ENCODE measurements at regions not wholly inside any gene's neighbourhood (a gene's known extent, or its start where the extent isn't known, plus 50 kb on each side); places are given as distances from the start of the nearest gene placed in this dataset.

DNA sequence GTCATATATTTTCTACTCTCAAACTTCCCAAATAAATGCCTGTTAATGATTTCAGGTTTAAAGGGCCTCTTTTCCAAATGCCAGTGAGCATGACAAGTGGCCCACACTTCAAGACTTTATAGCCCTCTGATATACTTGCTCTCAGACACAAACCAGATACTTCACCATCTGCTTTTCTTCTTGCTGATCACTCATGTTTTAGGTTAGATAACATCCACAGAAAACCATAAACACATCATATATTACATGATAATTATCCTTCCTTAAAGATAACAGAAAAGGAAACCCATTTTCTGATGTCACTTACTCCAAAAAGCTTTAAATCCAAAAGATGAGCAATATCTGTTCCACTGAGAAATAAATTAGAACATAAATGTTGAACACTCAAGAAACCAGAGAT lies 723.5 kb downstream of the LTN1 start:
- no peak for FAIRE-seq
- TF ChIP-seq, protein P1, sequence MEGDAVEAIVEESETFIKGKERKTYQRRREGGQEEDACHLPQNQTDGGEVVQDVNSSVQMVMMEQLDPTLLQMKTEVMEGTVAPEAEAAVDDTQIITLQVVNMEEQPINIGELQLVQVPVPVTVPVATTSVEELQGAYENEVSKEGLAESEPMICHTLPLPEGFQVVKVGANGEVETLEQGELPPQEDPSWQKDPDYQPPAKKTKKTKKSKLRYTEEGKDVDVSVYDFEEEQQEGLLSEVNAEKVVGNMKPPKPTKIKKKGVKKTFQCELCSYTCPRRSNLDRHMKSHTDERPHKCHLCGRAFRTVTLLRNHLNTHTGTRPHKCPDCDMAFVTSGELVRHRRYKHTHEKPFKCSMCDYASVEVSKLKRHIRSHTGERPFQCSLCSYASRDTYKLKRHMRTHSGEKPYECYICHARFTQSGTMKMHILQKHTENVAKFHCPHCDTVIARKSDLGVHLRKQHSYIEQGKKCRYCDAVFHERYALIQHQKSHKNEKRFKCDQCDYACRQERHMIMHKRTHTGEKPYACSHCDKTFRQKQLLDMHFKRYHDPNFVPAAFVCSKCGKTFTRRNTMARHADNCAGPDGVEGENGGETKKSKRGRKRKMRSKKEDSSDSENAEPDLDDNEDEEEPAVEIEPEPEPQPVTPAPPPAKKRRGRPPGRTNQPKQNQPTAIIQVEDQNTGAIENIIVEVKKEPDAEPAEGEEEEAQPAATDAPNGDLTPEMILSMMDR (IDR thresholded peaks at IDR 0.05; ENCODE audit: insufficient read depth, missing control alignments): no peak

DNA sequence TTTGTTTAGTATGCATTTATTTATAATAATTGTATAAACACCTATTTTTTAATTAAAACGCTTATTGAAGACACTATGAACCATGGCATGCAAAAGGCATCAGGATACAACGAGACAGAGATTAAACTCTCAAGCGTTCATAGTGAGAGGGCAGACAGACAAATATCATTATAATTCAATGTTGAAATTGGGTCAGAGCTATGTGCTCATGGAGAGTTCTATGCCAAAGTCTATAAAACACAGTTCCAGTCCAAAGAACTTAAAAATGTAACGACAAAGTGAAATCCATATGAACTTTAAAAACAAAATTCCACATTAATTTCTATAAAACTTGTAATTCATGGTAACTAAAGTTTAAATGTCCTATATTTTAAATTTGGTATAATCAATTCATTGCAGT lies 724.0 kb downstream of the LTN1 start:
- TF ChIP-seq, protein P1 (IDR thresholded peaks at IDR 0.05; ENCODE audit: insufficient read depth, missing control alignments): no peak
- FAIRE-seq: no peak
- DNase-seq (ENCODE audit: insufficient read length, low spot score): no peak

More for the DNA sequence above, 723.5 kb downstream of the LTN1 start:
- DNase-seq (ENCODE audit: insufficient read length, low spot score): no peak

DNA sequence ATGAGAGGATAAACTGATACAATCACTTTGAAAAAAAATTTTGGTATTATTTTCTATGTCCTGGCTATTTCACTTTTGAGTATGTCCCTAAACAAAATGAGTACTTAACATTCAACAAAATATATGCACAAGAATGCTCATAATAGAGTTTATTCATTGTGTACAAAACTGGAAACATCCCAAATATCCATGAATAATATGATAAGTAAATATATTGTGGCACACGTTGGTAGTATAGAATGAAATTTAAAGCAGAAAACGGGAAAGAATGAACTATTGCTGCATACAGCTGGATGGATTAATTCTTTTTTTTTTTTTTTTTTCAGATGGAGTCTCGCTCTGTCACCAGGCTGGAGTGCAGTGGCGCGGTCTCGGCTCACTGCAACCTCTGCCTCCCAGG lies 725.2 kb downstream of the LTN1 start:
- FAIRE-seq: no peak
- TF ChIP-seq, protein P1 (IDR thresholded peaks at IDR 0.05; ENCODE audit: insufficient read depth, missing control alignments): no peak
- DNase-seq (ENCODE audit: insufficient read length, low spot score): no peak

DNA sequence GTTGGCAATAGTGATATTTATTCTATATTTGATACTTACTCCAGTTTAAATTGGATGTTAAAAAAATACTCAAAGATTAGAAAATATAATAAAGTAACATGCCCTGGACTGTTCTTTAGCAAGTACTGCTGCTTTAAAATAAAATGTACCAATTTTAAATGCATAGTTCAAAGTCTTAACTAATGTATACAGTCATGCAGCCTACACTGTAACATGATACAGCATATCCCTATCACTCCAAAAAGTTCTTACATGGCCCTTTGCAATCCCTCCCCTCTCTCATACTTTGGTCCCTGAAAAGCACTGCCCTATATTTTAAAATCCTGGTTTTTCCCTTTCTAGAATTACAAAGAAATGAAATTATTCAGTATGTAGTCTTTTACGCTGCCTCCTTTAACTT lies 726.6 kb downstream of the LTN1 start:
- FAIRE-seq (no peak), DNase-seq (ENCODE audit: insufficient read length, low spot score) (no peak)
- TF ChIP-seq, protein P1 (IDR thresholded peaks at IDR 0.05; ENCODE audit: insufficient read depth, missing control alignments): no peak

DNA sequence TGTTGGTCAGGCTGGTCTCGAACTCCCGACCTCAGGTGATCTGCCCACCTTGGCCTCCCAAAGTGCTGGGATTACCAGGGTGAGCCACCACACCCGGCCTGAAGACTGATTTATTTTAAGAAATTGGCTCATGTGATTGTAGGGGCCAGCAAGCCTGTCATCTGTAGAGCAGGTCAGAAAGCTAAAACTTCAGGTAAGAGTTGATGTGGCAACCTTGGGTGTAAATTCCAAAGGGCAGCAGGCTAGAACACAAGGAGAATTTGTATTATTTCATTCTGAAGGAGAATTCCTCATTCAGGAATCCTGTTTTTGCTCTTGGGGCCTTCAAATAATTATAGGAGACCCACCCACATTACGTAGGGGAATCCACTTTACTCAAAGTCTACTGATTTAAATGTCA lies 728.7 kb downstream of the LTN1 start:
- DNase-seq (ENCODE audit: insufficient read length, low spot score) (no peak), FAIRE-seq (no peak)
- TF ChIP-seq, protein P1 (IDR thresholded peaks at IDR 0.05; ENCODE audit: insufficient read depth, missing control alignments): no peak

DNA sequence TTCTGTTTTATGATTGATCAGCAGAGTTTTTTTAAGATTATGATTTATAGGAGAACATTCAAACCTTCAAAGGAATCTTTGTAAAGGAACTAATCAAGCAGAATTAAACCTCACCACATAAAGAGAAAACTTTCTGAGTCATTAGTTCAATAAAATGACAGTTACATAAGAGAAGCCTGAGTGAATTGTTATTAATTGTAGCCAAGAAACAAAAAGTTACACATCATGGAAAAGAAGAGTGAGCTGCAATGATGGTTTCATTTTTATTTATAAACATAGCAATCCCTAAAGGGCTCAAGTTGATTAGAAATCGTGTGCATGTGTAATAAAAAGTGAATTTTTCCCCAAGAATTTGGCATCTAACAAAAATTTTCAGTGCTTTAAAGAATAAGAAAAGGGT lies 731.4 kb downstream of the LTN1 start:
- DNase-seq (ENCODE audit: insufficient read length, low spot score): no peak
- TF ChIP-seq, protein P1 (IDR thresholded peaks at IDR 0.05; ENCODE audit: insufficient read depth, missing control alignments): no peak
- no peak for FAIRE-seq

DNA sequence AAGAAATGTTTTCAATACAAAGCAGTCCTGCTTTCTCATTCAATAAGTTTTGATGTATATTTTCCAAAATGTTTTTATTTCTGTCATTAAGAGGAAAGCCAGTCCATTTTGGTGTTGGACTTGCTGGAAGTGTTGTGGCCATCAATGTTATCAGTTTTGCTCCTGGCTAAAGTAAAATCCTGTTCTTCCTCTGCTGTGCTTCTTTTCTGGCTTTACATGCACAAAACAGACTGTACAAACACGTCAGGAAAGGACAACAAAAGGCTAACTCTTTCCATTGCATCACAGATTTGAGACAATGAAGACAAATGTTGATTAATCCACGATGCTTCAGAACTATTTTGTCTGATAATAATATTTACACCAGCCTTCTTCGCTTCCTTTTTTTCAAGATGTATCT lies 735.4 kb downstream of the LTN1 start:
- FAIRE-seq (no peak), DNase-seq (ENCODE audit: insufficient read length, low spot score) (no peak)
- TF ChIP-seq, protein P1 (IDR thresholded peaks at IDR 0.05; ENCODE audit: insufficient read depth, missing control alignments): no peak

All from D721Med (cell line).